Right cardiac atrium (tissue), 5 donors: ENCODE measurements at regions not wholly inside any gene's neighbourhood (a gene's known extent, or its start where the extent isn't known, plus 50 kb on each side); places are given as distances from the start of the nearest gene placed in this dataset.

Source experiments
- ATAC-seq, 2 donors: fragments of 200-7000 bp; cut with Tn5 transposase; one replicate each; pipeline versions ENCODE4 v1.8.0 to v1.9.1; 2020; ENCODE audit warnings: moderate library complexity in 2 of 2, mild to moderate bottlenecking in 1 of 2
- DNase-seq, 3 donors: peaks; one replicate each; pipeline ENCODE4 v3.0.0-alpha.2; 2020
- H3K27ac ChIP-seq: one replicate; pipeline ENCODE4 v1.5.1; 2013; ENCODE audit warnings: mild to moderate bottlenecking, low read length, control low read depth, moderate library complexity
- H3K27me3 ChIP-seq: one replicate; pipeline ENCODE4 v1.6.1; 2013; ENCODE audit not compliant: control insufficient read depth, insufficient read depth
- H3K4me1 ChIP-seq: one replicate; pipeline ENCODE4 v1.6.1; 2013; ENCODE audit warnings: low read length; ENCODE audit not compliant: control insufficient read depth, insufficient read depth
- H3K4me3 ChIP-seq: one replicate; pipeline ENCODE4 v1.5.1; 2013; ENCODE audit warnings: low read length, control low read depth
- H3K9me3 ChIP-seq: one replicate; pipeline ENCODE4 v1.6.1; 2013; ENCODE audit warnings: low read length; ENCODE audit not compliant: control insufficient read depth
- WGBS: extraction: QIAGEN DNeasy Blood & Tissue Kit; methylation state at CpG from one replicate; pipeline ENCODE4 v1.1.7; 2013; 5-methylcytosine and 5-hydroxymethylcytosine counted together
- intact Hi-C, 4 donors: fragments of 100-400 bp; cut with DNase I; formaldehyde crosslinking; loops; one replicate each; pipeline versions ENCODE4 v1.11.0 to v1.14.0; 2022 to 2023
- donor health status: healthy with polysubstance abuse.
- donor health status: DM: no; HTN: yes; CAD: no.
- donor health status: DM: no; HTN: no; CAD: no.
- donor health status: DM: no; HTN: yes; CAD: no; lungs with severe emphysema.
- donor health status: DM: yes; HTN: yes; CAD: no.

- ATAC-seq (no peak), DNase-seq (no peak)
- Histone ChIP-seq H3K27ac (no peak overlapping the region), H3K4me3 (no peak overlapping the region), H3K27me3 (no peaks in the 10 kb centered on the region), H3K4me1 (no peaks in the 10 kb centered on the region), H3K9me3 (no peaks in the 10 kb centered on the region)
- intact Hi-C loops: no loop called here
- 65% methylated on average over 8 of the region's 8 CpGs for WGBS
Measured at GRCh38 chr5:8521991-8522390, 653.0 kb downstream of the MTRR start.

DNA sequence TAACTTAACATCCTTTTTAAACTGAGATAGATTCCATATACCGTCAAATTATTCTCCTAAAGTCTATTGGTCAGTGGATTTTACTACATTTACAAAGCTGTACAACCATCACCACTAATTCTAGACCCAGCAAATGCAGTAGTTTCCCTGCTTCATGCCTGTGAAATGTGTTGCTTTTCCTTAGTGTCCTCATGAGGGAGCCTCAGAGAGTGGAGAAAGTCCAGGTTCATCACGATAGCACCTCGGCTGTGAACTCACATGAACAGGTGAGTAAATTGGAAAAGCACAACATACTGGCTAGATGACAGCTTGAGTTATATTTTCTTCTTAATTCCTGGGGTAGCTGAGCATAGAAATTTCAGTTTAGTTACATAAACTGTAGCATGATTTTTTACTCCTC is 653.7 kb downstream of the MTRR start:
- Histone ChIP-seq H3K9me3 (no peaks in the 10 kb centered on the region), H3K4me3 (no peak overlapping the region), H3K27me3 (no peaks in the 10 kb centered on the region), H3K4me1 (no peaks in the 10 kb centered on the region), H3K27ac (no peak overlapping the region)
- WGBS: 45% methylated on average over 3 of the region's 3 CpGs
- intact Hi-C loops: no loop called here
- ATAC-seq (no peak), DNase-seq (no peak)

GRCh38 chr5:8523501-8523900 is 654.6 kb downstream of the MTRR start:
- Histone ChIP-seq H3K27ac (no peak overlapping the region), H3K4me3 (no peak overlapping the region), H3K4me1 (no peaks in the 10 kb centered on the region), H3K27me3 (no peaks in the 10 kb centered on the region), H3K9me3 (no peaks in the 10 kb centered on the region)
- WGBS: 66% methylated on average over 3 of the region's 3 CpGs
- ATAC-seq: no peak
- intact Hi-C loops: no loop called here
- DNase-seq: no peak

DNA sequence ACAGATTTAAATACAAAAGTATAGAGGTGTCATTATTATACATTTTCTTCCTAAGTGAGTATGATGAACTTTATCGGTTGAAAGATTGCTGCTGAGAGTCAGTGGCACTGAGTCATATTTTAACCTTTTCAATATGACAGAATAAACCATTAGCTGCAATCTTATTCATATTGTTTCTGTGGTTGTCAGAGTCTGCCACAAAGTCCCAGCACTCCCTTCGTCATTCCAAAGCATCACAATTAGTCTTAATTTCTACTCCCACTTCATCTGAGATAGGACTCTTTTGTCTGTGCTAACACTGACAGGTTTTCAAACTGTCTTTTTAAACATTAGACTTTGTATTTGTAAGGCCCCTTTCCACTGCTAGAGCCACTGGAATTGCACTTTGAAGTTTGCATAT is 656.9 kb downstream of the MTRR start:
- 85% methylated on average over 2 of the region's 2 CpGs for WGBS
- intact Hi-C loops: no loop called here
- H3K4me1 ChIP-seq: no peaks in the 10 kb centered on the region
- DNase-seq (no peak), ATAC-seq (no peak)
- peaks cover 4% of the 10 kb centered on the region for H3K9me3 ChIP-seq
- H3K4me3 ChIP-seq: no peak overlapping the region
- no peak overlapping the region for H3K27ac ChIP-seq
- no peaks in the 10 kb centered on the region for H3K27me3 ChIP-seq

DNA sequence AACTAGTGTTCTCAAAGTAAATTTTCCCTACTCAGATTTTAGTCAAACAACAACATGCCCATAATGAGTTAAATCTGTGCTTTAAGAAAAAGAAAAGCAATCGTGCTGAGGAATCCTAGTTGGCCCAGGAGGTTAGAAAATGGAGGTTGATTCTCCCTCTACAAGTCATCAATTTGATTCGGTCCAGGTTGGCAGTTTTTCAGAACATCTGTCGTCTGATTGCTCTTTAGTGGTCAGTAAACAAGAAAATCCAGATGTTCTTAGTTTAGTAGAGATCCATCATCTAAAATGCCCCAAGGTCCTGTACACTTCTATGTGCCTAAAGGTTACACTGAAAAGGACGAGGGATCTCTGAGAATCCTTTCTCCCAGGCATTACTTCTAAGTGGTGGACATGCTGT is 659.2 kb downstream of the MTRR start:
- Histone ChIP-seq H3K27ac (no peak overlapping the region), H3K27me3 (no peaks in the 10 kb centered on the region), H3K4me1 (no peaks in the 10 kb centered on the region), H3K4me3 (no peak overlapping the region), H3K9me3 (peaks cover 4% of the 10 kb centered on the region)
- DNase-seq: no peak
- intact Hi-C loops: no loop called here
- ATAC-seq: no peak
- WGBS: 41% methylated on average over 4 of the region's 4 CpGs

DNA sequence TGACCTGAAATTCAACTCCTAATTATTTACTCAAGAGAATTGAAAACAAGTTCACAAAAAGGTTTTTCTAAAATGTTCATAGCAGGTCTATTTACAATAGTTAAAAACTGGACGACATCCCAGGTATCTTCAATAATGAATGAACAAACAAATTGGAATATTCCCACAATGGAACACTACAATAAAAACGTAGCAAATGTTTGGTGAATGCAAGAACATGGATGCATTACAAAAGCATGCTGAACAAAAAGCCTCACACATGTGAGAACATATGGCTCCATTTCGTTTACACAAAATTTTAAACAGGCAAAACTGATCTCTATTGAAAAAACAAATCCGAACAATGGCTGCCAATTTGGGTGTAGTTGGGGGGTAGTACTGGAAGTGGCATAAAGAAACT is 669.9 kb downstream of the MTRR start:
- DNase-seq (no peak), ATAC-seq (no peak)
- Histone ChIP-seq H3K27me3 (no peaks in the 10 kb centered on the region), H3K4me3 (no peak overlapping the region), H3K9me3 (peaks cover 4% of the 10 kb centered on the region), H3K27ac (no peak overlapping the region), H3K4me1 (no peaks in the 10 kb centered on the region)
- intact Hi-C loops: no loop called here
- 48% methylated on average over 4 of the region's 4 CpGs for WGBS

GRCh38 chr5:8540317-8540716 is 671.4 kb downstream of the MTRR start:
- Histone ChIP-seq H3K27me3 (no peaks in the 10 kb centered on the region), H3K4me3 (no peak overlapping the region), H3K4me1 (no peaks in the 10 kb centered on the region), H3K9me3 (peaks cover 4% of the 10 kb centered on the region), H3K27ac (no peak overlapping the region)
- WGBS: 67% methylated on average over 2 of the region's 2 CpGs
- DNase-seq (no peak), ATAC-seq (no peak)
- intact Hi-C loops: no loop called here

DNA sequence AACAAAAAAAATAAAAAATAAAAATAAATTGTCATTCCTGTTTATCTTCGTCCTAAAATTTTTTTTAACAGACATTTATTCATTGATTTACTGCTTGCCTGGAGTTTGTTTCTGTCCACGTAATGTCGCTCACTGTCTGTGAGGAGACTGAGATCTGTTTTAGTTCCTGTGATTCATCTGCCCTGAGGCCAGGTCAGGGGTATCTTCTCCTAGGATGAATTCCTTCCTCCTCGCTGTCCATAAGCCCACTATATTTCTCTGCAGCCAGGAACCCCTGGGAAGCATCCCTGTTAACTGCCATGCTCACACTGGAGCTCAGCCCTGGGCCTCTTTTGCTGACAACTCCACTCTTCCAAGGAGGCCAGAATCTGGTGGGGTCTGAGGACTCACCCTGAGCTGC is 682.0 kb downstream of the MTRR start:
- Histone ChIP-seq H3K27me3 (no peaks in the 10 kb centered on the region), H3K4me3 (no peak overlapping the region), H3K4me1 (no peaks in the 10 kb centered on the region), H3K27ac (no peak overlapping the region), H3K9me3 (peaks cover 2% of the 10 kb centered on the region)
- 81% methylated on average over 4 of the region's 4 CpGs for WGBS
- ATAC-seq (no peak), DNase-seq (no peak)
- intact Hi-C loops: no loop called here

DNA sequence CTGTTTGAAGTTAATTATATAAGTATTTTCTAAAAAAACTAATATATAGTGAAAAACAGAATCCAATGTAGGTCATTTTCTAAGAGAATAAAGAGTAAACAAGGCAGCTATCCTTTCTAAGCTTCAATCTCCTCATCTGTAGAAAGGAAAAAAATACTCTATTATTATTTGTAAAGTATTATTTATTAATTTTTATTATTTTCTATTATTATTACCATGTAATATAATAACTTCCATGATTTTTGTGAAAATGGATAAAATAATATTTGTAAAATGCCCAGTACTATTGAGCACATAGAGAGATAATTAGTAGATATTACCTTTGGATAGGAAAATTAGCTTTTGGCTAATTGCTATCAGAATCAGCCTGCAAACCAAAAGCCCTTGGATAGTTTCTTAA is 684.4 kb downstream of the MTRR start:
- H3K27ac ChIP-seq: no peak overlapping the region
- ATAC-seq: no peak
- no peak overlapping the region for H3K4me3 ChIP-seq
- DNase-seq: no peak
- no peaks in the 10 kb centered on the region for H3K4me1 ChIP-seq
- H3K27me3 ChIP-seq: no peaks in the 10 kb centered on the region
- H3K9me3 ChIP-seq: peaks cover 2% of the 10 kb centered on the region
- intact Hi-C loops: no loop called here

- Histone ChIP-seq H3K4me1 (no peaks in the 10 kb centered on the region), H3K27me3 (no peaks in the 10 kb centered on the region), H3K27ac (no peak overlapping the region), H3K9me3 (no peaks in the 10 kb centered on the region), H3K4me3 (no peak overlapping the region)
- ATAC-seq: no peak
- DNase-seq: no peak
- intact Hi-C loops: no loop called here
- 49% methylated on average over 3 of the region's 3 CpGs for WGBS
Measured at GRCh38 chr5:8557728-8558127, 688.8 kb downstream of the MTRR start.

DNA sequence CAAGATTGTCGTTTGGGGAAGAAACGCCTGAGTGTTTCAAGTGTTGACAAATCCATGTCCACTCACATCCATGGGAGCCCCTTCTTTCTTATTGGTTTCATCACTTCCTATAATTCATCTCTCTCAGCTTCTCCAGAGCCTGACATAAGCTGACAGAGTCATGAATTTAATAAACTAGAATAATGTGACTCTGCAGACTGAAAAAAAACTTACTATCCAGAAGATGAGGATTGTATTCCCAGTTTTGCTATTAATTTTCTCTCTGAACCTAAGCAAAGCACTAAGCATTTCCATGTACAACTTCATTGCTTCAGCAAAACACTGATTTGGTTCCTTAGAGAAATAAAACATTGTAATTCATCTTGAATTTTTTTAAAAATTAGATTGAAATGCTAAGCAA is 691.8 kb downstream of the MTRR start:
- no peak for DNase-seq

DNA sequence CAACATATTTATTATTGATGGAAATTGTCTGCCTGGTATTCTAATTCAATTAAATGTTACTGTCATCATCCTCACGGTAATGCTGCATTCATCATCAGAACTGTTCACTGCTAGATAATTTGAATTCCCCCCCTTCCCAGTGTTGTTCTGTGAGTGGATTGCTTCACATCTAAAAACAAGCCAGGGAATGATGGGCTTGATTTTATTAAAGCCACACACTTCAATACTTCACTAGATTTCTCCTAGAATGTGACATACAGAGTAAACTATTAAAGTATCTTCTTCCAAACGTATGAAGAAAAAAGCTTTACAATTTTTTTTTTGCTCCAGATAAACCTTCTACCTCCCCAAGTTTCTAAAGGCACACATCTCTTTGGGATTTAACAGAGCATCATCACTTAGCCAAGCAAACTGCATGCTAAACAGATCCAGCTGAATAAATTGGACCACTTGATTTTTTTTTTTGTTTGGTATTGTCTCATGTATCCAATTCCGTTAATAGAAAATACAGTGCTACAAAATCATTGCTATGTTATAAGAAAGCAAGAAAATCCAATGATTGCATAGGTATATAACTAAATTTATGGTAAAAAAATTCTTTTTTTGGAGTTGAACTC is 692.4 kb downstream of the MTRR start:
- DNase-seq (no peak), ATAC-seq (no peak)
- intact Hi-C loops: no loop called here
- WGBS: 51% methylated on average over 3 of the region's 3 CpGs
- Histone ChIP-seq H3K27me3 (no peaks in the 10 kb centered on the region), H3K27ac (no peak overlapping the region), H3K9me3 (no peaks in the 10 kb centered on the region), H3K4me1 (no peaks in the 10 kb centered on the region), H3K4me3 (no peak overlapping the region)

More for the DNA sequence above, 691.8 kb downstream of the MTRR start:
- Histone ChIP-seq H3K27me3 (no peaks in the 10 kb centered on the region), H3K4me1 (no peaks in the 10 kb centered on the region), H3K4me3 (no peak overlapping the region), H3K27ac (no peak overlapping the region), H3K9me3 (no peaks in the 10 kb centered on the region)
- ATAC-seq: no peak
- 53% methylated on average over 2 of the region's 2 CpGs for WGBS
- intact Hi-C loops: no loop called here
